ENCODE measurements at regions not wholly inside any gene's neighbourhood (a gene's known extent, or its start where the extent isn't known, plus 50 kb on each side); places are given as distances from the start of the nearest gene placed in this dataset.
"Not testable (repeated sequence)": the region's sequence is repeated elsewhere in the genome, so short reads cannot be mapped to it uniquely, and the experiment has no call there.

GRCh38 chr2:8133913-8134472, 547.9 kb upstream of the ID2 start:
- no peak for DNase-seq (ENCODE audit: low spot score)

- DNase-seq (ENCODE audit: low spot score): peak; percentile 3
These were observed 547.4 kb upstream of the ID2 start for GRCh38 chr2:8134473-8134932.

- no peak for DNase-seq (ENCODE audit: low spot score)
These were observed 546.7 kb upstream of the ID2 start for GRCh38 chr2:8134985-8135682.

GRCh38 chr2:8137801-8138200, 544.1 kb upstream of the ID2 start:
- DNase-seq (ENCODE audit: low spot score): no peak

GRCh38 chr2:8138525-8138922, 543.3 kb upstream of the ID2 start:
- DNase-seq (ENCODE audit: low spot score): no peak

GRCh38 chr2:8138923-8139667, 542.8 kb upstream of the ID2 start:
- no peak for DNase-seq (ENCODE audit: low spot score)

- DNase-seq (ENCODE audit: low spot score): no peak
These were observed 542.1 kb upstream of the ID2 start for GRCh38 chr2:8139668-8140200.

- DNase-seq (ENCODE audit: low spot score): no peak
These were observed 540.7 kb upstream of the ID2 start for GRCh38 chr2:8141079-8141707.

GRCh38 chr2:8141780-8142179, 540.1 kb upstream of the ID2 start:
- DNase-seq (ENCODE audit: low spot score): no peak

- no peak for DNase-seq (ENCODE audit: low spot score)
These were observed 539.4 kb upstream of the ID2 start for GRCh38 chr2:8142461-8142860.

GRCh38 chr2:8144131-8144631, 537.7 kb upstream of the ID2 start:
- DNase-seq (ENCODE audit: low spot score): no peak

- no peak for DNase-seq (ENCODE audit: low spot score)
These were observed 537.1 kb upstream of the ID2 start for GRCh38 chr2:8144785-8145184.

- DNase-seq (ENCODE audit: low spot score): not testable (repeated sequence)
These were observed 536.5 kb upstream of the ID2 start for GRCh38 chr2:8145375-8145774.

GRCh38 chr2:8146132-8147005, 535.5 kb upstream of the ID2 start:
- DNase-seq (ENCODE audit: low spot score): no peak

- DNase-seq (ENCODE audit: low spot score): peak; percentile 9
These were observed 533.4 kb upstream of the ID2 start for GRCh38 chr2:8148260-8149006.

GRCh38 chr2:8149007-8149405, 532.9 kb upstream of the ID2 start:
- DNase-seq (ENCODE audit: low spot score): no peak

GRCh38 chr2:8149985-8150539, 531.8 kb upstream of the ID2 start:
- no peak for DNase-seq (ENCODE audit: low spot score)

GRCh38 chr2:8151888-8152287, 530.0 kb upstream of the ID2 start:
- no peak for DNase-seq (ENCODE audit: low spot score)

- no peak for DNase-seq (ENCODE audit: low spot score)
These were observed 529.2 kb upstream of the ID2 start for GRCh38 chr2:8152392-8153257.

Measured in HT-29 (cell line).